ENCODE measurements at regions not wholly inside any gene's neighbourhood (a gene's known extent, or its start where the extent isn't known, plus 50 kb on each side); places are given as distances from the start of the nearest gene placed in this dataset.
"Not testable (repeated sequence)": the region's sequence is repeated elsewhere in the genome, so short reads cannot be mapped to it uniquely, and the experiment has no call there.

DNA sequence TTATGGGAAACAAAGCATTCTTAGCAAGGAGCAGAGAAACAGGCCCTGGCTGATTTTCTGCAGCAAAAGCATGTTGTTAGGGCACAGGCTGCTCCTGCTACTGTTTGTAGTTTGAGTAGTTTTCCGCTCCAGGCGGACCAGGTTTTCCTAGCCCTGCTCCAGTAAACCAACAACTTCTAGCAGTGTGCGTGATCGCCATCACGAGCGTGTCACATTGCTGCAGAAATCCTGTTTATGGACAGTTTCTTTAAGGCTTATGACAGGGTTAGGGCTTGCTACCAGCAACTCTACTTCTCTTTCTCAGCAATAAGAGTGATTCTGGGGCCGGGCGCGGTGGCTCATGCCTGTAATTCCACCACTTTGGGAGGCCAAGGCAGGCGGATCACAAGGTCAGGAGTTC lies 803.9 kb upstream of the CDH10 start:
- no peak for DNase-seq

- no peak for DNase-seq
Observed at GRCh38 chr5:25448190-25448621, 803.4 kb upstream of the CDH10 start.

DNA sequence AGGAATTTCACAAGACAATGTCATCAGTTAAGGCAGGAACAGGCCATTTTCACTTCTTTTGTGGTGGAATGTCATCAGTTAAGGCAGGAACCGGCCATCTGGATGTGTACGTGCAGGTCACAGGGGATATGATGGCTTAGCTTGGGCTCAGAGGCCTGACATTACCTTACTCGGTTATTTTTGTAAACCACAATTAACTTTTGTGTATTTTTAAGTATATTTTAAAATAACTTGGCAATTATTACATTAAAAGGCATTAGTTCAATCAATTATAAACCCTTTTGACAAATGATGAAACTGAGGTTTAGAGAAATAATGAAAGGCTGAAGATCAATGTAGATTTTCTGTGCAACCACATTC lies 801.3 kb upstream of the CDH10 start:
- not testable (repeated sequence) for DNase-seq

GRCh38 chr5:25445381-25446060 lies 800.7 kb upstream of the CDH10 start:
- DNase-seq: not testable (repeated sequence)

DNA sequence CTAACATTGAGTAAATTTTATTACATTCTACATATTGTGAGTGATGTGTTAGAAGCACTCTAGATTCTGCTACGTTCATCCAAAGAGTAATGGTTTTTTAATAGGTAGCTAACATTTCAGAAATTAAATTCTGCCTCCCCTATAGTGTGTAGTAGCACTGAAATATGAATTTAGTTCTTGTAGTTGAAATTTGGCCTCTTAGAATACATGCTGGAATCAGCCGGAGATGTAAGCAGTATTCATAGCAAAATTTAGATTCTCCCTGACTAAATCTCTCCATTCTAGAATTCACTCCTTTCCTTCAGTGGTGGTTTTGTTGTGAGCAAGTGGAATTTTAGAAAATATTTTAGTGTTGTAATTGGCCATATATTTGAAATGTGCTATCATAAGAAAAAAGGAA lies 799.9 kb upstream of the CDH10 start:
- DNase-seq: no peak

DNA sequence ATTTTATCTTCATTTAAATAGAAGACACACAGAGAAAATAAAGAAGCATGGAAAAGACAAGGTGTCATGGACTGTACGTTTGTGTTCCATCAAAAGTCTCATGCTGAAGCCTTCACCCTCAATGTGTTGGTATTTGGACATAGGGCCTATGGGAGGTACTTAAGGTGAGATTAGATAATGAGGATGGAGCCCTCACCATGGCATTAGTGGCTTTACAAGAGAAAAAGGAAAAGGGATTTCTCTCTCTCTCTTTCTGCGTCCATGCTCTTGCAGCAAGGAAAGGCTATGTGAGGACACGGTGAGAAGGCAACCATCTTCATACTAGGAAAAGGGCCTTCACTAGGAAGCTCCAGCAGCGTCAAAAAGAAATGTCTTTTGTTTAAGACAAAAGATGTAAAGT lies 797.0 kb upstream of the CDH10 start:
- DNase-seq: no peak

GRCh38 chr5:25439025-25439424 lies 794.2 kb upstream of the CDH10 start:
- DNase-seq: no peak

- not testable (repeated sequence) for DNase-seq
Observed at GRCh38 chr5:25438375-25438774, 793.6 kb upstream of the CDH10 start.

GRCh38 chr5:25436452-25436851 lies 791.7 kb upstream of the CDH10 start:
- no peak for DNase-seq

DNA sequence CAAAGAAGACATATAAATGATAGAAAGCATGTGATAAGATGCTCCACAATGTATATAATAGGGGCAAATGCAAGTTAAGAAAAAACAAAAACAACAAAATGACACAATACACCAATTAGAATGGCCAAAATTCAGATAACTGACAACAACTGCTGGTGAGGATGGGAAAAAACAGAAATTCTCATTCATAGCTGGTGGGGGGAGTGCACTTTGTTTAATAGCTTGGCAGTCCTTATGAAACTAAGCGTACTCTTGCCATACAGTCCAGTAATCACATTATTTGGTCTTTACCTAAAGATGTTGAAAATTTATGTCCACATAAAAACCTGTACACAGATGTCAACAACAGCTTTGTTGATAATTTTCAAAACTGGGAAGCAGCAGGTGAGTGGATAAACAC lies 791.1 kb upstream of the CDH10 start:
- DNase-seq: no peak

GRCh38 chr5:25427240-25427639 lies 782.5 kb upstream of the CDH10 start:
- DNase-seq: no peak

GRCh38 chr5:25423271-25423670 lies 778.5 kb upstream of the CDH10 start:
- DNase-seq: no peak

DNA sequence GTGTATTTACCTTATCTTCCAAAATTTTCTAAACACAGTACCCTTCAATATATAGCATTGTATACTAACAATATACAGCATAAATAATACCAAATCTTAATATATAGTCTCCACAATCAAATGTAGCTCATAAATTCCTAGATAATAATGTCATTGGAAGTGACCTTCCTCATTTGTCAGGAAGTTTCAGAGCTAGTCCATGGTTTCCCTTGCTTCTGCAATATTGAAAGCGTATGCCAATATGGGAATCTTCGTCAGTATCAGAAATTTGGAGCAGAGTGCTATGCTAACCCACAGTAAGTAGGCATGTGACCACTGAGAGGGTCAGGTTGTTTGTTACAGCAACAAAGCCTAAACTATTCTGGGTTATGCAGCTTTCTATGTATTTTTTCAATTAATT lies 774.9 kb upstream of the CDH10 start:
- no peak for DNase-seq

DNA sequence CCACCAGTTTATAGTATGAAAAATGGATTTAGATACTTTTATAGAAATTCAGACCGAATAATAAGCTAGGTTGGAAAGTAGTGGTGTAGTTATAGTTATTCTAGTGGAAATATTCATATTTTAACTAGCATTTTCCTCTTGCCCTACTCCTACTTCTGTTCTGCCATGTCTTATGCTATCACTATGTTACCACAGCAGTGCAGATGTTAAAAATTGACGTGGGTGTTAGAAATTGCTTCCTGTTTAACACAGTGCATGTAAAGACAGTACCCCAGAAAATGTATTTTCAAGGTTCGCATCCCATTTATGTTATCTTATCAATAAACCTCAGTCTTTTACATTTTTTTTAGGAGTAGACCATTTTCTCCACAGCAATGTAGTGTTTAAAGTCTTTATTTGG lies 774.2 kb upstream of the CDH10 start:
- no peak for DNase-seq

DNA sequence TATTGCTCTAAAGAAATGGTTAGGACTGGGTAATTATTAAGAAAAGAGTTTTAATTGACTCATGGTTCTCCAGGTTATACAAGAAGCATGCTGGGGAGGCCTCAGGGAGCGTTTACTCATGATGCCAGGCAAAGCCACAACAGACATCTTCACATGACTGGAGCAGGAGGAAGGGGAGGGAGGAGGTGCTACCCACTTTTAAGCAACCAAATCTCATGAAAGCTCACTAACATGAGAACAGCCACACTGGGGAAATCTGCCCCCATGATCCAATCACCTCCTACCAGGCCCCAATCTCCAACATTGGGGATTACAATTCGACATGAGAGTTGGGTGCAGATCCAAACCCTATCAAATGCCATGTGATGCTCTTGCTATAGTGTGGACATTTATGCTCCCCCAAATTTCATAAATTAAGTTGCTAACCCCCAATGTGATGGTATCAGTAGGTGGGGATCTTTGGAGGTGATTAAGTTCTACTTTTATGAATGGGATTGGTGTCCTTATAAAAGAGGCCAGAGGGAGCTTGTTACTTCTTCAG lies 773.6 kb upstream of the CDH10 start:
- no peak for DNase-seq

GRCh38 chr5:25416960-25417359 lies 772.2 kb upstream of the CDH10 start:
- DNase-seq: no peak

DNA sequence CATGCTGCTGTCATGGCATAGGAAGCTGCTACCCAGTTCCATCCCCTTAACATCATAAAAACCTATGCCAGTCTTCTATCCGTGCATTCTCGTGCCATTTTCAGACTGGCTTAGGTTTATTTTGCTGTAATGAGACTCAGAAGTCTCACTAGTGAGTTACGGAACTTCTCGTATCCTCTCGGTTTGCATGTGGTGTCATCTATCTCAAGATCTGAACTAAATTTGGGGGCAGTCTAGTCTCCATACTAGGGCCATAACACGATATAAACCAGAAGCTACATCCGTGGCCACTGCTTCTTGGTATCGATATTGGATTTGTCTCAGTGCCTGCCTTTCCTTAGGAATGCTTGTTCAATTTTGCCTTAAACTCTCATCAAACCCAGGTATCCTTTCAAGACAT lies 771.2 kb upstream of the CDH10 start:
- no peak for DNase-seq

DNA sequence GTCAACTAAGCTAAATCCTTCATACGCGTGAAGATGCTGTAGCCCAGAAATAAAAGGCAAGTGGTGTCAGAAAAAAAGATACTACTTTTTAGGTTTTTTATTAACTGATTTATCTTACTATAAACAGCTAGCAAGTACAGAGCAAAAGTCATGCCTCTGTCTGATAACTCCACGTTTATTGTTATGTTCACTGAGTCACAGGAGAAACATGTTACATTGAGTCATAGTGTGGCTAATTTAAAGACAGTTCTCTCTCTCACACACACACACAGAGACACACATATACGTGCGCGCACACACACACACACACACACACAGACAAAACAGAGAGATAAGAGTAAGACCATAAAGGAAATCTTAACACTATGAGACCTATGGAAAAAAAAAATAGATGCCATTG lies 770.0 kb upstream of the CDH10 start:
- DNase-seq: no peak

DNA sequence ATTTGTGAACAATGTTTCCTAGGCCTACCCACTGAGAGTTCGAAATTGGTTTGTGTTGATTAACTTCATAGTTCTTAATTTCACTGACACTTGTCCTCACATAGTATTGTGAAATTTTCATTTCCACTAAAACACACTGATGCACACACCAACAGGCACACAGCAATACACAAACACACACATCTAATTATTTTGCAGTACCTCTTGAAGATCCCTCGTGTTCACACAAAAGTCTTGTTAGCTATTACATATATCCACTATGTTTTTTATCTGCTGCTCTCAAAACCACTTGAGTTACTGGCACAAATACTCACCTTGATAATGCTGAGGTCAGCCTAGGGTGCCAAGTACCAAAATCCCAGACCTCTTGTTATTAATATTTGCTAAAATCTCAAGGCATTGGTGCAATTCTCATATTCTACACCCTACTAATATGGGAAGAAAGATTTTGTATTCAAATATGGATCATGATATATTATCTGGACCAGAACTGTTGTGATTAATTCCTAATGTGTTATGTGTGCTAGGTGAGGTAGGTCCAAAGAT lies 767.4 kb upstream of the CDH10 start:
- DNase-seq: no peak

DNA sequence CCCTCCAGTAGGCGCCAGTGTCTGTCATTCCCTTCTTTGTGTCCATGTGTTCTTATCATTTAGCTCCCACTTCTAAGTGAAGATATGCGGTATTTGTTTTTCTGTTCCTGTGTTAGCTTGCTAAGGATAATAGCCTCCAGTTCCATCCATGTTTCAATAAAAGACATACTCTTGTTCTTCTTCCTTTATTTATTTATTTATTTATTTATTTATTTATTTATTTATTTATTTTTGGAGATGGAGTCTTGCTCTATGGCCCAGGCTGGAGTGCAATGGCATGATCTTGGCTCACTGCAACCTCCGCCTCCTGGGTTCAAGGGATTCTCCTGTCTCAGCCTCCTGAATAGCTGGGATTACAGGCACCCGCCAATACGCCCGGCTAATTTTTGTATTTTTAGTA lies 762.6 kb upstream of the CDH10 start:
- not testable (repeated sequence) for DNase-seq

DNA sequence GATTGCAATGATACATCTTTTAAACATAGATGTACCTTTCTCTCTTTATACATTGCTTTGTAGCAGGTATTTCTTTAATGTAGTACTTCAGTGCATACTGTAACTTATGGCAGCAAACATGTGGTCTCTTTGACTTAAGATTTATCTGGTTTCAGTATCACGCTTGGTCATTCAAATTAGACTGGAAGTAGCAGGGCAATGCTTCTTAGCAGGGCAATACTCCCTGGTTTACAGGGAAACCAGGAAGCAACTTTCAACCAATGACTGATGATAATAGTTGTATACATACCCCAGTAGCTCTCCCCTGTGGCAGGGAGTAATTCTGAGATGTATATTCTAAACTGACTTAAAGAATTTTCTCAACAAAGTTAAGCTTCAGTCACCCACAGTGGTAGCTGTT lies 761.1 kb upstream of the CDH10 start:
- DNase-seq: no peak

DNA sequence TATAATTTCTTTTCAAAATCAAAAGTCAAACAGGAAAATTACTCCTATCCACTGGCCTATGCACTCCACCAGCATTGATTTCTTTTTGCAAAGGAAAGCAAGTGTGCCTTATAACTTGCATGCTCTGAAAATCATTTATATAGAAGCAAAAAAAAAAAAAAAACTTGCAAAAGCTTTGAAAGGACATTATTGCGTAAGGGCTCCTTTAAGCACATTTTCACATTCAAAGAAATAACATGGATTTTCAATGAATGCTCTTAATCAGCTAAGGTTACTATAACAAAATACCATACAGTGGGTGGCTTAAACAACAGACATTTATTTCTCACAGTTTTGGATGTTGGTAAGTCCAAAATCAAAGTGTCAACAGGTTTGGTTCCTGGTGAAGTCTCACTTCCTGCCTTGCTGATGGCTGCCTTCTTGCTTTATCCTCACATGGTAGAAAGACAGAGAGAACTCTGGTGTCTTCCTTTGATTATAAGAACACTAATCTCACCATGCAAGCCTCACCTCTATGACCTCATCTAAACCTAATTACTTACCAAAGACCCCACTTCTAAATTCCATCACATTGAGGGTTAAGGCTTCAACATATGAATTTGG lies 755.2 kb upstream of the CDH10 start:
- DNase-seq: no peak

- DNase-seq: no peak
Observed at GRCh38 chr5:25393957-25394356, 749.2 kb upstream of the CDH10 start.

DNA sequence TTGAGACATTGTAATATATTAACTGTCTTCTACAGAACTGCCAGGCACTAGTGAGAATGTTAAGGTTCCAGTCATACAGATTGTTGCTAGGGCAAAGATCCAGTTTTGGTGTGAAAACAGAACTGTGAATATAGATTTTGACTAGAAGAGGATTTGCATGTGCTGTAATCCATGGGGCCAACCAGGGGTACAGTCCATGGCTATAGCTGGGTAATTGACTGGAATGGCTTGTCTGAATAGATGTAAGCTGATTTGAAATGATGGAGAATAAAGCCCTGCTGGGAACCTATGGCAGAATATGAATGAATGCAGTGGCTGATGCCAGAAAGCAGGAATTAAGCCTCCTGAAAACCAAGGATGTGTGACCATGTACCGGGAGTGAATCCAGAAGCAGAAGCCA lies 748.5 kb upstream of the CDH10 start:
- DNase-seq: no peak

DNA sequence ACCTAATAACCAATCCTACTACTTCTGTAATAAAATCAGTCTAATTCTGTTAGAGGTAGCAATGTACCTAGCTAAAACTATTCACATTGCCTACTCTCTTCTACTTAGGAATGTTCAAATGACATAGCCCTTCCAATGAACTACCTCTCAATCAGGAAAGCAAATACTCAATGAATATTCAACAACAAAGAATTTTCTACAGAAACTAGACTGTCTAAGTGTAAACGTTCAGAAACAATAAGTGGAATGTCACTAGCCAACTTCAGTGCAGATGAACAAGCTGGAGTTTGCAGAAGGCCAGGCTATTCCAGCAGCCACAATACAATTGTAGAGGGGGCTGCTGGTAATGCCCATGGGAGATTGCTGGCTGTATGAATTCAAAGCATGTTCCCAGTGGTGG lies 743.2 kb upstream of the CDH10 start:
- DNase-seq: no peak
